ACC112 (cell line): ENCODE measurements at regions not wholly inside any gene's neighbourhood (a gene's known extent, or its start where the extent isn't known, plus 50 kb on each side); places are given as distances from the start of the nearest gene placed in this dataset.
"Not testable (repeated sequence)": the region's sequence is repeated elsewhere in the genome, so short reads cannot be mapped to it uniquely, and the experiment has no call there.

Source experiments
- H2AFZ ChIP-seq: fragments of 200-600 bp; sonication (generic); one replicate; pipeline ENCODE4 v1.6.0; 2017; ENCODE audit warnings: antibody characterized with exemption, low read length; ENCODE audit not compliant: unreplicated experiment
- H3K27ac ChIP-seq: fragments of 200-600 bp; sonication (generic); 2 replicates; pipeline ENCODE4 v1.5.1; 2014; ENCODE audit warnings: low read depth, mild to moderate bottlenecking, antibody characterized with exemption, low read length, moderate library complexity
- H3K27me3 ChIP-seq: fragments of 200-600 bp; sonication (generic); 2 replicates; pipeline ENCODE4 v1.6.1; 2014; ENCODE audit warnings: mild to moderate bottlenecking, antibody characterized with exemption, low read length, moderate library complexity, mixed read lengths; ENCODE audit not compliant: insufficient read depth
- H3K36me3 ChIP-seq: fragments of 200-600 bp; sonication (generic); 2 replicates; pipeline ENCODE4 v1.6.1; 2016; ENCODE audit warnings: mild to moderate bottlenecking, antibody characterized with exemption, low read length, moderate library complexity, mixed read lengths; ENCODE audit not compliant: insufficient read depth
- H3K4me1 ChIP-seq: fragments of 200-600 bp; sonication (generic); one replicate; pipeline ENCODE4 v1.6.1; 2016; ENCODE audit warnings: low read length, mixed read lengths; ENCODE audit not compliant: insufficient read depth, unreplicated experiment, control insufficient read depth
- H3K4me3 ChIP-seq: fragments of 200-600 bp; sonication (generic); 2 replicates; pipeline ENCODE4 v1.5.1; 2014; ENCODE audit warnings: mild to moderate bottlenecking, low read depth, low read length
- H3K79me2 ChIP-seq: fragments of 200-600 bp; sonication (generic); one replicate; pipeline ENCODE4 v1.6.0; 2016; ENCODE audit warnings: low read length; ENCODE audit not compliant: control insufficient read depth, unreplicated experiment, insufficient read depth

GRCh38 chr19:37303591-37304171 lies 67.2 kb upstream of the ZNF527 start:
- H3K79me2 ChIP-seq, result no peaks in the 10 kb centered on the region
- peak overlapping the region; percentile 73 for H3K4me3 ChIP-seq

GRCh38 chr19:37304190-37304883 lies 66.6 kb upstream of the ZNF527 start:
- Histone ChIP-seq H3K36me3 (no peaks in the 10 kb centered on the region), H3K4me3 (peak overlapping the region; percentile 73), H3K79me2 (no peaks in the 10 kb centered on the region), H3K27ac (no peak overlapping the region), H2AFZ (no peak overlapping the region), H3K4me1 (no peaks in the 10 kb centered on the region), H3K27me3 (no peaks in the 10 kb centered on the region)

More at GRCh38 chr19:37303591-37304171, 67.2 kb upstream of the ZNF527 start:
- Histone ChIP-seq H2AFZ (no peak overlapping the region), H3K36me3 (no peaks in the 10 kb centered on the region), H3K27me3 (no peaks in the 10 kb centered on the region), H3K4me1 (no peaks in the 10 kb centered on the region), H3K27ac (no peak overlapping the region)

DNA sequence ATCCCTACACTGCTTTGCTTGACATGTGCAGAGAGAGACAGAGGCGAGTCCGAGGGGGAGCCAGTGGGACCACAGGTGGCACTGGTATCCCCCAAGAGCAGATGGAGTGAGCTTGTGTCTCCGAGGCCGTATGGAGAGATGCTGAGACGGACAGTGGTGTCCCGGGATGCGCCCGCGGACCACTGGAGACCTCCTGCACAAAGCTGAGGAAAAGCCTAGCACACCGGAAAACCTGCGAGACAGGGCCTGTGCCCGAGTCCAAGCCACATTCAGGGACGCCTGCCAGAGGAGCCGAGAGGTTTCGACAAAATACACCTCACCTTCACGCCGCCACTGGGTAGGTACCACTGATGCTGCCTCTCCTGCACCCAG lies 66.0 kb upstream of the ZNF527 start:
- H2AFZ ChIP-seq, result no peak overlapping the region
- H3K27me3 ChIP-seq, result no peaks in the 10 kb centered on the region
- no peak overlapping the region for H3K4me3 ChIP-seq
- no peaks in the 10 kb centered on the region for H3K36me3 ChIP-seq
- H3K79me2 ChIP-seq, result no peaks in the 10 kb centered on the region
- no peaks in the 10 kb centered on the region for H3K4me1 ChIP-seq
- no peak overlapping the region for H3K27ac ChIP-seq

GRCh38 chr19:37306383-37306963 lies 64.4 kb upstream of the ZNF527 start:
- Histone ChIP-seq H3K4me3 (no peak overlapping the region), H3K27me3 (no peaks in the 10 kb centered on the region), H3K4me1 (no peaks in the 10 kb centered on the region), H3K27ac (no peak overlapping the region), H2AFZ (no peak overlapping the region), H3K79me2 (no peaks in the 10 kb centered on the region), H3K36me3 (no peaks in the 10 kb centered on the region)

- Histone ChIP-seq H2AFZ (no peak overlapping the region), H3K79me2 (no peaks in the 10 kb centered on the region), H3K4me3 (no peak overlapping the region), H3K4me1 (no peaks in the 10 kb centered on the region), H3K36me3 (no peaks in the 10 kb centered on the region), H3K27ac (no peak overlapping the region), H3K27me3 (no peaks in the 10 kb centered on the region)
Observed at GRCh38 chr19:37309834-37310575, 60.9 kb upstream of the ZNF527 start.

DNA sequence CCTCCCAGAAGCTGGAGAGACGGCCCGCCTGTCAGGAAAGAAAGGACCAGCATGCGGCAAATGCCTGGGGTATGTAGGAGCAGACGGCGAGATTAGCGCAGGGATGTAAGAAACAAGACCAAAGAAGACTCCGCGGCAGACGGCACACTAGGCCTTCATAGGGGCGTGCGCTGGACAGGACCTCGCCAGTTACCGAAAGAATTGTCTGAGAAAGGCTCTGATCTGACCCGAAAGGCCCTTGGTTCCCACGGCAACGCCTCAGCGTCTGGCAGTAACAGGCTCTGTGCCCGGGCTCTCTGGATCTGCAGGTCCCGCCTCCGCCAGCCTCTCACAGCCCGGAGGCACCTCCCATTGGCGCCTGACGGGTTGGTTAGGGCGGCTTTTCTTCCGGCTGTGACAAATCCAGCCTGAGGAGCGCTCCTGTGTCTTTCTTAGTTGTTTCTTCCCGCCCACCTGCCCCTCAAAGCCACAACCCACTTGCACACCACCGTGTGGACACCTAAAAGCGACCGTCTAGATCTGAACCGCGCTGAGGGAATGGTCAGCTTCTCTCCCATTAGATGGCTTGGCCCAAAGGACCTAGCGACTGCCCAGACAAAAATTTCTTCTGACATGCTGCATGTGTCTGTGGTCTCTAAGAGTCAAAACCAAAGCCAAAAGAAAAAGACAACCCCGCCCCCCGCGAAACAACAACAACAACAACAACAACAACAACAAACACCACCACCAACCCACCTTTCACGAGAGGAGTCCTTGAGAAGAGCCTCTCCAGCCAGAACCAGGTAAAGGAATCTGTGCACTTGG lies 58.2 kb upstream of the ZNF527 start:
- not testable (repeated sequence) for H3K4me1 ChIP-seq, H2AFZ ChIP-seq, H3K36me3 ChIP-seq, H3K27me3 ChIP-seq, H3K79me2 ChIP-seq, H3K27ac ChIP-seq
- H3K4me3 ChIP-seq, result peak overlapping the region; percentile 61

DNA sequence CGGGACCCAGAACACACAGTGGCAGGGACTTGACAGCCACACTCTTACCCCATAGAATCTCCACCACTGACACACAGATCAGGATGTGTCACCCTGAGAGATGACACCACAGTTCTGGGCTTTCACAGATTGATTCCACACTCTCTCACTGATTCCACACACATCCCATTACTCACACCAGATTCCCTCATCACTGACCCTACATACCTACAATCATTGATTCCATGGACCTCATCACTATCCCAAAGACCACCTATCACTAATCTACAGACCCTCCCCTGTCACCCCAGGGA lies 57.6 kb upstream of the ZNF527 start:
- H3K27ac ChIP-seq, result no peak overlapping the region
- no peaks in the 10 kb centered on the region for H3K36me3 ChIP-seq
- H3K79me2 ChIP-seq, result peaks cover under 1% of the 10 kb centered on the region
- H3K27me3 ChIP-seq, result no peaks in the 10 kb centered on the region
- H2AFZ ChIP-seq, result no peak overlapping the region
- H3K4me1 ChIP-seq, result no peaks in the 10 kb centered on the region
- peak overlapping the region; percentile 47; the same call in 1 of the 2 replicates for H3K4me3 ChIP-seq

- Histone ChIP-seq H3K27ac (peak overlapping the region; percentile 71), H2AFZ (peak overlapping the region; percentile 68), H3K4me1 (no peaks in the 10 kb centered on the region), H3K36me3 (no peaks in the 10 kb centered on the region), H3K79me2 (peaks cover 26% of the 10 kb centered on the region), H3K27me3 (no peaks in the 10 kb centered on the region), H3K4me3 (peak overlapping the region; percentile 95)
Observed at GRCh38 chr19:37317403-37318209, 53.3 kb upstream of the ZNF527 start.

DNA sequence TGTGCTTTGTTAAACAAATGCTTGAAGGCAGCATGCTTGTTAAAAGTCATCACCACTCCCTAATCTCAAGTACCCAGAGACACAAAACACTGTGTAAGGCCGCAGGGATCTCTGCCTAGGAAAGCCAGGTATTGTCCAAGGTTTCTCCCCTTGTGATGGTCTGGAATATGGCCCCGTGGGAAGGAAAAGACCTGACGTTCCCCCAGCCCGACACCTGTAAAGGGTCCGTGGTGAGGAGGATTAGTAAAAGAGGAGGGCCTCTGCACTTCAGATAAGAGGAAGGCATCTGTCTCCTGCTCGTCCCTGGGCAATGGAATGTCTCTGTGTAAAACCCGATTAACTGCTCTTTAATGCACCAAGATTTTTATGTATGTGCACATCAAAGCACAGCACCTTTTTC lies 49.9 kb upstream of the ZNF527 start:
- H3K27me3 ChIP-seq, H3K4me1 ChIP-seq, H3K27ac ChIP-seq, H2AFZ ChIP-seq, H3K4me3 ChIP-seq, H3K36me3 ChIP-seq: not testable (repeated sequence)
- H3K79me2 ChIP-seq, result peaks cover 26% of the 10 kb centered on the region
